HG02759 (cell line): ENCODE measurements at regions not wholly inside any gene's neighbourhood (a gene's known extent, or its start where the extent isn't known, plus 50 kb on each side); places are given as distances from the start of the nearest gene placed in this dataset.
A peak's percentile ranks its signal among the peaks of the same experiment; 100 is the strongest.
"Not testable (repeated sequence)": the region's sequence is repeated elsewhere in the genome, so short reads cannot be mapped to it uniquely, and the experiment has no call there.

Source experiments
- ATAC-seq: cut with Tn5 transposase; IDR thresholded peaks from one replicate; pipeline ENCODE4 v1.9.1; 2021; ENCODE audit warnings: mild to moderate bottlenecking, moderate library complexity; ENCODE audit not compliant: unreplicated experiment

DNA sequence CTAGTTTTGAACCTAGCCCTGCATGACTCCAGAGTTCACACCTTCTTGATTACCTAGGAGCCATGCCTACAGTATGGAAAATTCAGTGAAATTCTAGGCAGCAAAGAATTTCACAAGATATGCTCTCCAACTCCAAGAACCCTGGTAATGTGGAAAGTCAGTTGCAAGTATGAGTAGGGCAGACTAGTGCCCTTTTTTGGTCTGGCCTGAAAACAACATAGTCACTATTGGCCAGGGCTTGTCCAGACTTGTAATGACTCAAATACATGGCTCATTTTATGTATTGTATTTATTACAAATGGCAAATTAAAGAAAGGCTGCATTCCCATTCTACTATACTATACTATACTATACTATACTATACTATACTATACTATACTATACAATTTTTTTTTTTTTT, 160.4 kb downstream of the ESM1 start:
- no peak for ATAC-seq

DNA sequence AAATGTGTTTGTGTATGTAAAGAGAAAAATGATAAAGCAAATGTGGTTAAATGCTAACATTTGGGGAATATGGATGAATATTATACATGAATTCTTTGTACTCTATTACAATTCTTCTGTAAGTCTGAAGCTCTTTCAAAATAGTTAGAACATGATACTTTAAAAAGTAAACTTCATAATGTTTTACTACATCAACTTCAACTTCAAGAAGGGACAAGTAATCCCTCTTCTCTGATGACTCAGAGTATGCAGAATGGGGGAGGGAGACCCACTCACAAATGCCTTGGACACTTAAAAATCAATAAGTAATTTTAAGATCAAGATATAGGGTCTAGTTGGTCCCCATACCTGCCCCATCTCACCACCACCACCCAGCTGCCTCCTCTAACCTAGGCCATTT, 162.4 kb downstream of the ESM1 start:
- no peak for ATAC-seq

DNA sequence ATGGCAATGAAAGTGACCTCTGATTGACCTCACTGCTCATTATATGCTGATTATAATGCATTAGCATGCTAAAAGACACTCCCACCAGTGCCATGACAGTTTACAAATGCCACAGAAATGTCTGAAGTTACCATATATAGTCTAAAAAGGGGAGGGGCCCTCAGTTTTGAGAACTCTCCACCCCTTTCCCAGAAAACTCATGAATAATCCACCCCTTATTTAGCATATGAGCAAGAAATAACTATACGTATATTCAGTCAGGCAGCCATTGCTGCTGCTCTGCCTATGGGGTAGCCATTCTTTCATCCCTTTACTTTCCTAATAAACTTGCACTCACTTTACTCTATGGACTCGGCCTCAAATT, 163.1 kb downstream of the ESM1 start:
- no peak for ATAC-seq

DNA sequence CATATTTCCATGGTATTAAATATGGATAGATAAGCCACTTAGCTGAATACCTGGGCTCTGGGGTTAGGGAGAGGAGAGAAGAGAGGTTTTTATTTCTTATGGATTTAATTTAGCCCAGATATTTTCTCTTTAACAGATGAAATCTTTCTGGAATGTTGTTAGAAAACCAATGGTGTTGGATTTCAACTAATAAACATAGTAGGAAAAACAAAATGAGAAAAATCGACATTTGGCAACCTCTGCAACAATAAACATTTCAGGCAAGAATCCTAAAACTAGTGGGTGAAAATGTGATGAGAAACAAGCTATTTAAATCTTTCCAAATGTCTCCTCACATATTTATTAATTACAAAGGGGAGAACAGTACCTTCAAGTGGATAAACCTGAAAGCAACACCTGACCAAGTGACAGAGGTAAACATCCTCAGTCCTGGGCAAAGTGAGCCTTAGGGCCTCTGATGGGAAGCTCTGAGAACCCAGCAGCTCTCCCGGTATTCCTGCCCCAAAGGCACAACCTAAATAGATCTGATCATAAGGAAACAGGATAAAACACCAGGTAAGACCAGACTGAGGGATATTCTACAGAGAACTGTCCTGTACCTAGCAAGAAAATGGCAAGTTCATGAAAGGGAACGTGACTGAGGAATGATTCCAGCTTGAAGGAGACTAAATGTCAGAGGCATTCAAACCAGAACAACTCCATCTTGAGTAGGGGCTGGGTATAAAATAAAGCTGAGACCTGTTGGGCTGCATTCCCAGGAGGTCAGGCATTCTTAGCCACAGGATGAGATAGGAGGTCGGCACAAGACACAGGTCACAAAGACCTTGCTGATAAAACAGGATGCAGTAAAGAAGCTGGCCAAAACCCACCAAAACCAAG, 163.7 kb downstream of the ESM1 start:
- ATAC-seq = no peak

DNA sequence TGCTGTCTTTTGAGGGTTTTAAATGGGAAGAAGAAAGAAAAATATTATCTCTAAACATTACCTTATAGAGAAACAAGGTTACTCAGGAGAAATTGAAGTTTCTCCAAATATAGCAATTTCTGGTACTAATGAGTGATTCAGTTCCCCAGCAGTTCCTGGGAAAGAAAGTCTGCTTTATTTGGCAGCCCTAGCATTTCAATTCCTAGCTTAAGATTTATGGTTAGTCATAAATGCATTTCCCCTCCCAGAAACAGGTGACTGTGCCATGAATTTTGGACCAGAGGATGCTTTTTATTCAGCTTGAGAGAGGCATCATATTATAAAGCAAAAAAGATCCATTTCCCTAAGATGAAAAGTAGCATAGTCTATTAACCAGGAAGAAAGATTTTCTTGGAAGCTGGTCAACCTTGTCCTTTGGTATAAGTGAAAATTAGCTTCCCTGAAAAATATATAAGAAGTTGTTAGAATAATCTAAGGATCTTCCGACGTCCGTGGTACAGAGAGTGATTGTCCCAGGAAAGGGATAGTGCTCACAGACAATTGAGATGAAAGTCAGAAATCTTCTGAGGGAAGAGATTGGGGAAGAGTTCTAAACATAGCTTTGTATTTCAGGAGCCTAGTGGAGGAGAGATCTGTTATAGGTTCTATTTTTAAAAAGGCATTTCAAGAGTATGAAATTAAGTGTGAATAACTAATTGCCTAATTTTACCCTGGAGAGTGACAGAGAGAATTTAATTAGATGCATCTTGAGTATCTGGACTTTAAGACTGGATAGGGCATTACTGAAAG, 164.9 kb downstream of the ESM1 start:
- no peak for ATAC-seq

DNA sequence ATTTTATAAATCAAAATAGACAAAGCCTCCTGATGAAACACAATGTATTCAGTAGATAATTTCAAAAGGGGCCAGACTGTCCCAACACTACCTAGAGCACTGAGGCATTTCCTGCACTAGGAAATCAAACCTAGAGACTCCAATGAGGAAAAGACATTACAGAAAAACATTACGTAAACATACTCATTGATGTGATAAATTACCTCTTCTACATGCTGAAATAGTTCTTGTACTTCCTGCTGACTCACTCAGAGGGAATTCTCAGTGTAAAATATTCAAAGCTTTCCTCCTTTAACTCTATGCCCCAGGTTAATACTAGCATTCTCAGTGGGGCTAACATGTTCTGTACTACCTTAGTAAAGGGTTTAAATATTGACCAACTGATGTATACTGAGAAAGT, 178.0 kb downstream of the ESM1 start:
- ATAC-seq = no peak

DNA sequence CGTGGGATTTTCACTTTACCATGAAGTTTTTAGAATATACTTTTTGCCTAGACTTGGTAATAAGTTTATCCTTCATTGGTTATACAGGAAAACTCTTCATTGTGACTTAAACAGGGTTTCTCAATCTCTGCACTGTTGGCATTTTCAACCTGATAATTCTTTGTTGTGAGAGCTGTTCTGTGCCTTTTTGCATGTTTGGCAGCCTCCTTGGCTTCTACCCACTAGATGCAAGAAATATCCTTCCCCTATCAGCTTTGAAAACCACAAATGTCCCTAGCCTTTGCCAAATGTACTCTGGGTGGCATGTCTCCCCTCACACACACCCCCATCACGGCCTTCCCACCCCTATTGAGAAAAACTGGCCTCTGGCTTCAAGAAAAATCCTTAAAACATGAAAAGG, 180.9 kb downstream of the ESM1 start:
- no peak for ATAC-seq

DNA sequence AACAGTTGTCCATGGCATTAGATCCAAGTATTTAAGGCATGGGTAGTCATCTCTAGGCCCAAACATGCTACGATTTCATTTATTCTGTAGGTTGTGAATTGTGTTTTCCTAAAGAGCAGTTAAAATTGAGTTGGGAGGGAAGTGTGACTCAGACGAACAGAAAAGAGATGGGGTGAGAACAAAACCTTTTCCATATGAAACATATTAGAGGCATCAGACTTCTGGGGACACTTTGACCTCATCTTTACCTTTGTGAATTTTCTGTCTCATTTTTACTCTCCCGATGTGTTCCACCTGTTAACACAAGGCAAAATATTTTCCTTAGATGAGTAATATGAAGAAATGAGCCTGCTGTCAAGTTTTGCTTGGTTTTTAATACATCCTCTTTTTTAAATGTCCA, 181.3 kb downstream of the ESM1 start:
- ATAC-seq = no peak

DNA sequence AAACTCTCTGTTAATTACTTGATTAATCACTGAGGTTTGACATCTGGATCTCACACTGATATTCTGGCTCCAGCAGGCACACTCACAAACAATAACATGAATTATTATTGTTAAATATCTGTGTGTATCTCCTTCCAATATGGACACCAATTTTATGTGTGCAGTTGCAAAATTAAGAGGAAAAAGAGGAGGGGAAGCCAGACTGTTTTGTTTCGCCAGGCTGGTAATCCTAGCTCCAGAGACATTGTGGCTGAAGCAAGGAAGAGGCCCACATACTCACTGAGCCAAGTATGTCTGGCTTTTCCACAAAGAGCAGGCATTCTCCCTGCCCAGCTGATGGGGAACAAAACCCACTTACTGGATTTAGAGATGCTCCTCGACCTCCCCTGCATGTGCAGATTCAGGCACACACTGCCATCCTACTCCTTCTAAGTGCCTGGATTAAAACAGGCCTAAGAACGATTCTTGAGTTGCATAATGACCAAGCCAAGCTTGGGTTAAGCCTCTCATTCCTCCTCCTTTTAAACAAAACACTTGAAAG, 181.9 kb downstream of the ESM1 start:
- no peak for ATAC-seq

DNA sequence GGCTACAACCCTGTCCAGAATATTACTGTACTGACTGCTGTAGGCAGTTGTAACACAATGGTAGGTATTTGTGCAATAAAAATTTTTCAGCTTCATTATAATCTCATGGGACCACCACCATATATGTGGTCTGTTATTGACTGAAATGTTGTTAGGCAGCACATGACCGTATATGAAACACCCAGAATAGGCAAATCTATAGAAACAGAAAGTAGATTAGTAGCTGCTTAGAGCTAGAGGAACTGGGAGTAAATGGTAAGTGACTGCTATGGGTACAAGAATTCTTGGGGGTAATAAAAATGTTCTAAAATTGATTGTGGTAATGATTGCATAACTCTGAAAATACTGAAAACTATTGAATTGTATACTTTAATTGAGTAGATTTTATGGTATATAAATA, 185.7 kb downstream of the ESM1 start:
- ATAC-seq = no peak

DNA sequence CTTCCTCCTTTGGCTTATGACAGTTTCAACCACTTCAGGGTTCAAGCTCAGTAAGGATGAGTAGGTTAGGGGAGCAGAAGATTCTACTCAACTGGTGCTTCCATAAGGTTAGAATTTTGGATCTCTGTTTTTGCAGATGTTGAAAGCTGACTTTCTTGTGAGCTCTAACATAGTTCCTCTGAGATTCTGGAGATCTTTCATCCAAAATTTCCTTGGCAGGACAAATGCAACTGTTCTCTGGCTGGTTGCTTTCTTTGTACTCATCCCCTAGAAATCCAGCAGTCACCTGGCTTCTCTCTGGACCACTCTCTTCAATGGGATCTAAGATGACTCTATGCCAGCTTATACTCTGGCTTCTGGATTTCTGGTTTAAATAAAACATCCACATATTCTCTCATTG, 189.6 kb downstream of the ESM1 start:
- no peak for ATAC-seq

DNA sequence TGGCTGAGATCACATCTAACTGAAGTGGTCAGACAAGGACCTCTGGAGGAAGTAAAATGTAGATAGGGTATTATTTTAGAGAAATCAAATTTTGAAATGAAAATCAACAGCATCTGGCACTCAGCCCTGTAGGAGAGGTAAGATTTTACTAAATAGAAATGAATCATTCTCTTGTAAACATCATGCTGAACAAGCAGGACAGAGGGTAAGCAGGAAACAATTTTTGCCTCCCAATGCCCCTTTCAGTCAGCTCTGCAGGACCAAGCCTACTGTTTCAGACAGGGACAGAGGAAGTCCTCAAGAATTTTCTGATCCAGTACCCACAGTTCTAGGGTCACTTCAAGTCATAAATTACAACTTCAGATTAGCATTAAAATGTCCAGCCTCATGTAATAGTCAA, 190.1 kb downstream of the ESM1 start:
- no peak for ATAC-seq

DNA sequence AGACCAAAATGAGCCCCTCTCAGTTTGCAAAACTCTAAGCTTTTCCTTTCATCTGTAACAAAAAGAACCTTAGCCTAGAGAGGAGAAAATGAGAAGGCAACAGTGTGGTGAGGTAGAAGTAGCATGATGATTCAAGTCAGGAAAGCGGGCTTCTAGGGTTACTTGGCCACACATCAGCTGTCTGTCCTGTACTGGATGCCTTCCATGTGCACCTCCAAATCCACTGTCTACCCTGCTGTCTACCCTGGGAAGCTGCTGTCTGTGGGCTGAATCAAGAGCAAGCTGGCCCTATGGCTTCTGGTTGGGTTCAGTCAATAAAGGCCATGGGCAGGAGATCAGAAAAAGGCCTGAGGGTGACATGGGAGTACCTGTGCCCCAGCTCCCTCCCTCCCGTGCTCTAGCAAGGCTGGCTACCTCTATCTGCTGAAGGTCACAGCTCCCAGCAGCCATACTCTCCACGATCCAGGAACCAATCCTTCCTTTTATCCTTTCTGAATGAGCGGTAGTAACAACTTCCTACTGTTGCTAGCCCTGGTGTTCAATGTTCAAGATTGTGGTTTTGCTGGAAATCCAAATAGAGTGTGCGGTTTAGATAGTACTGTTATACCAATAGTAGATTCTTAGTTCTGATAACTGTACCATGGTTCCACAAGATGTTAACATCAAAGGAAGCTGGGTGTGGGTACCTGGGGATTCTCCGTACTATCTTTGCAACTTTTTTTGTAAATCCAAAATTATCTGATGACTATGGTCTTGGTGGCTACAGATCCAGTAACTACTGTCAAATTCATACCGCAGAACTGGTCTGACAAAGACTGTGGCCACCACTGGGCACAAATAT, 191.0 kb downstream of the ESM1 start:
- no peak for ATAC-seq

DNA sequence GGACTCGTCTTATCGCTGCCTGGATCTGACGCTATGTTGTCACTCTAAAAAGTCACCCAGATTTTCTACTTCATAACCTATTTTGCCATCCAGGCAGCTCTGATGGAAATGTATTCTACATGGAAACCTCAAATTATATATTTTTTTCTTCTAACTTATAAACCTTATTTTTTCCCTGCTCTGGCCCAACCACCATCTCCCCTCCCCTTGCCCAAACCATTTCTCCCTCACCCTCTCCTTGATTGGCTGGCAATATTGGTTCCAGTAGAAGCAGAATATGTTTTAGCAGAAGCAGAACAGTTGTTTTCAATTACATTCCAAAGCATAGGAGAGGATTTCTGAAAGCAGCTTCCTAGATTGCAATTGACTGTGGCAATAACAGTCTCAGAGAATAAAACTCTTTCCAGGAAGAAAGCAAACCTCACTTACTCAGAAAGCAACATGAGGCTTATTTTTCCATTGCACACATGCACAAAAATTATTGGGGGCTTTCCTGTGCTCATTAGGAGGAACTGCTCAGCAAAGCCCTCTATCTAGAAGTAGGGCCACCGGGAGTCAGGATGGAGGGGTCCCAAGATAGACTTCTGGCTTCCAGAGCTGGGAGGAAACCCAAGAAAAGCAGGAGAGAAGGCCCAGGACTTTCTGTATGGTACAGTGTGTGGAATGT, 191.8 kb downstream of the ESM1 start:
- ATAC-seq = no peak

DNA sequence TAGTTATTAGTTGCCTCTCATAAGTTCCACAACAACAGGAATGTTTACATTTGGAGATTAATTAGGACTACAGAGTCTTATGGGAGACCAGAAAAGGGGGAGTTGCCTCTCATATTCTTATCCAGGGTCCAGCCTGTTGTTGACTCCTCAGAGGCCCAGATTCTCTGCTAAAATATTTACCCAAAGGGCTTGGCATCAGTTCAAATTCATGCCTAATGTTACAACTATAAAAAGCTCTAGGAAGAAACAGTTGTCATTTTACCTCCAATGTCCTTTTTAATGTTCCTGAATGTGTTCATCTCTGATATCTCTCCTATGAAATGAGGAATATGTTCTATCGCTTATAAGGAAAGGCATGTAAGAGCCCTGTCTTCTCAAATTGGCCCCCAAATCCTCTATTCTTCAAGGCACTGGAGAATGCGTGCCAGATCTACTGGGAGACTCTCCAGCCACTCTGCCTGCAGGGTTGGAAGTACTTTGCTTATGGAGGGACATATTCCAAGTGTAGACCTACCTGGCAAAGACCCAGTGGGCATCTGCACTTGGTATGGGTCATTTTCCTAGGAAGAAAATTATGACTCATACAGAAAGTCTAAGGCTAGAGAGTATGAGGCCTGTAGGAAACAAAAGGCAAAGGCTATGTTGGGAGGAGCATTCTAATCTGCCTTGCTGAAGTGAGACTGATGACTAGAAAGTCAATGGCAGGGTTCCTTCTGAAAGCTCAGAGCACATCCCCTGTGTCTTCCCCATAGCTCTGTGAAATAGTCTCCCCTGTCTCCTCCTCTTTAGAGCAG, 192.6 kb downstream of the ESM1 start:
- ATAC-seq = no peak

DNA sequence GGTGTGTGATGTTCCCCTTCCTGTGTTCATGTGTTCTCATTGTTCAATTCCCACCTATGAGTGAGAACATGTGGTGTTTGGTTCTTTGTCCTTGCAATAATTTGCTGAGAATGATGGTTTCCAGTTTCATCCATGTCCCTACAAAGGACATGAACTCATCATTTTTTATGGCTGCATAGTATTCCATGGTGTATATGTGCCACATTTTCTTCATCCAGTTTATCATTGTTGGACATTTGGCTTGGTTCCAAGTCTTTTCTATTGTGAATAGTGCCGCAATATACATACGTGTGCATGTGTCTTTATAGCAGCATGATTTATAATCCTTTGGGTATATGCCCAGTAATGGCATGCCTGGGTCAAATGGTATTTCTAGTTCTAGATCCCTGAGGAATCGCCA, 197.5 kb downstream of the ESM1 start:
- not testable (repeated sequence) for ATAC-seq

DNA sequence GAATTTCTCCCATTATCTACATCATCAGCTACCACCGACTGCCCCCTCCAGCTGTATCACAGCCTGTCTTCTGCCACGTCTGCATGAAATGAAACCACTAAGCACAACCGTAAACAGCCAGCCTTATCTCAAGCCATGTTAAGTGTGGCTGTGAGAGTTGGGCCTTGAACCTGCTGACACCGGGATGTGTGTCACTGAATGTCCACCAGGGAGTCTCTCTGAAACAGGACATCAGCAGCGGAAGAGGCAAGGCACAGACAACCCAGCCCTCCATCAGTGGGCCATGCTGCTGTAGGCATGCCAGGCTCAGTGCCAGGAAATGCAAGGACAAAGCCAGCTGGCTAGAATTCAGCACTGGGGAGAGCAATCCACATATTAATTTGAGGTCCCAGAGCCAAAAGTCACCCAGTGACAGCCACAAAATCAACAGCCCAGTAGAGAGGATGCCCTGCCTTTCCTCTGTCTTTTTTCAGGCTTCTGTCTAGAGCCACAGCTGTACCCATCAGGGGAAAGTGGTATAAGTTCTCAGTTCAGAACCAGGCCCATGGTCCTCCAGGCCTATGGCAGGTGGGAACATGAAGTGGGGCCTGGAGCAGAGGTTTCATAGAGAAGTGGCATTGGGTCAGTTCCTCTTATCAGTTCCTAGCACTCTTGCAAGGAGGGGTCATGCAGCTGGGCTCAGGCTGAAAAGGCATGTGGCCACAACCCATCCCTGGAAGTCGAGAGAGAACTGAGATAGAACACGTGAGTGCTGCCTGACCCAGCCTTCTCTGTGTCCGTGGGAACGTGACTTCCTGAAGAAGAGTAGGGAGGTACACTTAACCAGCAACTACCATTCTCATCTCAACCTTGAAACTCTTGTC, 199.4 kb downstream of the ESM1 start:
- peak; percentile 65 for ATAC-seq

DNA sequence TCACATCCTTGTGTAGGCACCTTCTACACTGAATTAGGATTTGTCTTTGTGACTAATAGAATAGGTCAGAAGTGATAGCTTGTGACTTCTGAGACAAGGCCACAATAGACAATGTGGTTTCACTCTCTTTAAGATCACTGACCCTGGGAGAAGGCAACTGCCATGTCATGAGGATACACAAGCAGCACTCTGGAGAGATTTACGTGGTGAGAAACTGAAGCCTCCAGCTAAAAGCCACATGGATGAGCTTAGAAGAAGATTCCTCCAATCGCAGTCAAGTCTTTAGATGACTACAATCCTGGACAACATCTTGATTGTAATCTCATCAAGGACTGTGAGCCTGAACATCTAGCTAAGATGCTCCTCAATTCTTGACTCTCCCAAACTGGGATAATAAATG, 206.6 kb downstream of the ESM1 start:
- ATAC-seq = no peak

DNA sequence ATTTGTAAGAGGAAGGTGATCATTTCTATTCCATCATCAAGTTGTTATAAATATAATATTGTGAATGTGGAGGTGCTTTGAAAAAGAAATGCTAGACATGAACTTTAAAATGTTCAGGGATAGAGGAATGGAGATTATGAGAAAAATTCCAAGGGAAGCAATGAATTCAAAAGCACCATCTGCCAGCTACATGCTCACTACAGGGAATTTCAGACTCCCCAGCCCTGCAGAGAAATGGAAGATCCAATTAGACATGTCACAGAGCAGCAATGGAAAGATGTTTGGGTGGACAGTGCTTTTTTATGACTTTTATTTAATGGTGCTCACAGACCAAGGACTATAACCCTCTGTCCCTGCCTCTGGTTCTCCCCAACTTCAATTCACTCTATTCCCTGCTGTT, 209.7 kb downstream of the ESM1 start:
- ATAC-seq = no peak
